HepG2 (cell line): ENCODE measurements at regions not wholly inside any gene's neighbourhood (a gene's known extent, or its start where the extent isn't known, plus 50 kb on each side); places are given as distances from the start of the nearest gene placed in this dataset.

Experiments
- ATAC-seq: fragments of 200-7000 bp; cut with Tn5 transposase; 3 replicates; pipeline ENCODE4 v1.9.1; 2020; ENCODE audit warnings: mild to moderate bottlenecking, moderate library complexity
- BruUV-seq: library from RNA; stranded (reverse); fragments of 400-500 nt; replicated peaks from 2 replicates; lab custom pipeline; 2021; lab: Mats Ljungman, UMichigan
- CTCF ChIA-PET: fragments of 300-600 bp; formaldehyde crosslinking; extraction: SDS; loops from one replicate; lab custom pipeline; 2021; ENCODE audit warnings: low total read pairs, inconsistent platforms, low intra/inter-chr PET ratio; lab: Yijun Ruan, JAX
- POLR2A ChIA-PET: fragments of 350-600 bp; sonication (Branson Sonifier 250); formaldehyde crosslinking; loops from one replicate; lab custom pipeline; 2020; ENCODE audit warnings: antibody characterized with exemption, inconsistent platforms; lab: Yijun Ruan, JAX
- DNase-seq: peaks from one replicate; pipeline ENCODE4 v3.0.0-alpha.2; 2015; ENCODE audit warnings: low spot score
- FAIRE-seq: peaks from 3 replicates; lab custom pipeline; 2011; peaks lifted over from hg19 to GRCh38; lab: Jason Lieb, UNC
- H2AFZ ChIP-seq: one replicate; pipeline ENCODE4 v1.6.1; 2011; ENCODE audit warnings: low read length, inconsistent platforms
- H3K27ac ChIP-seq: fragments of 300-600 bp; 3 replicates; pipeline ENCODE4 v1.8.0; 2011; ENCODE audit warnings: mixed run types, mild to moderate bottlenecking, mixed read lengths, low read length, inconsistent platforms; ENCODE audit not compliant: insufficient read depth; ENCODE audit errors: extremely low read length
- H3K27me3 ChIP-seq, 2 experiments: fragments of 200-600 bp in 1 of 2; 2 replicates in 1 of 2; 3 replicates in 1 of 2; pipeline versions ENCODE4 v1.6.0 to v1.8.0; 2011; ENCODE audit warnings: low read length in 2 of 2, mild to moderate bottlenecking in 2 of 2, moderate library complexity in 2 of 2, inconsistent platforms in 1 of 2; ENCODE audit not compliant: insufficient read depth in 2 of 2, control insufficient read depth in 1 of 2
- H3K36me3 ChIP-seq, 2 experiments: fragments of 200-600 bp in 1 of 2; replicated peaks in 1 of 2; 2 replicates in 1 of 2; 3 replicates in 1 of 2; pipeline versions ENCODE4 v1.5.1 to v1.8.0; 2011; ENCODE audit warnings: low read length in 2 of 2, inconsistent platforms in 1 of 2; ENCODE audit not compliant: insufficient read depth in 2 of 2, control insufficient read depth in 1 of 2
- H3K4me1 ChIP-seq: 2 replicates; pipeline ENCODE4 v1.5.1; 2012; ENCODE audit warnings: low read length, inconsistent platforms; ENCODE audit not compliant: insufficient read depth
- H3K4me2 ChIP-seq: 2 replicates; pipeline ENCODE4 v1.6.0; 2011; ENCODE audit warnings: low read depth, low read length, inconsistent platforms
- H3K4me3 ChIP-seq, 3 experiments: fragments of 200-600 bp in 1 of 3; sonication (generic), shearing (Covaris generic) in 1 of 3; replicated peaks in 1 of 3; 2 replicates each; pipeline ENCODE4 v1.5.1; 2011 to 2016; ENCODE audit warnings: low read length in 3 of 3, inconsistent platforms in 2 of 3, low read depth in 2 of 3, mild to moderate bottlenecking in 2 of 3, control low read depth in 1 of 3, mixed read lengths in 1 of 3; ENCODE audit not compliant: insufficient read depth in 1 of 3
- H3K79me2 ChIP-seq: one replicate; pipeline ENCODE4 v1.6.1; 2011; ENCODE audit warnings: low read length, inconsistent platforms; ENCODE audit not compliant: insufficient read depth
- H3K9ac ChIP-seq: 2 replicates; pipeline ENCODE4 v1.6.0; 2011; ENCODE audit warnings: mild to moderate bottlenecking, low read depth, low read length, inconsistent platforms; ENCODE audit not compliant: insufficient read depth
- H3K9me3 ChIP-seq: 2 replicates; pipeline ENCODE4 v1.5.1; 2012; ENCODE audit warnings: mild to moderate bottlenecking, low read length
- H4K20me1 ChIP-seq: 2 replicates; pipeline ENCODE4 v1.6.0; 2011; ENCODE audit warnings: inconsistent platforms, mild to moderate bottlenecking, low read length, moderate library complexity; ENCODE audit not compliant: insufficient read depth
- EEA1 ChIP-seq: sonication (generic); formaldehyde crosslinking; IDR thresholded peaks from 2 replicates; pipeline ENCODE4 v1.5.1; 2020; ENCODE audit warnings: mild to moderate bottlenecking, missing genetic modification reagents, borderline replicate concordance
- ELF1 ChIP-seq: sonication (generic); formaldehyde crosslinking; IDR thresholded peaks from 2 replicates; pipeline ENCODE4 v1.4.0; 2020; ENCODE audit warnings: missing genetic modification reagents
- GTF3A ChIP-seq: sonication (generic); formaldehyde crosslinking; conservative IDR thresholded peaks from 2 replicates; pipeline ENCODE4 v1.4.0; 2020; ENCODE audit warnings: mild to moderate bottlenecking, missing genetic modification reagents
- YY1 ChIP-seq: IDR thresholded peaks from 2 replicates; pipeline ENCODE4 v1.6.1; 2011; ENCODE audit warnings: low read length, low read depth, moderate library complexity, mild to moderate bottlenecking; ENCODE audit not compliant: insufficient read depth, insufficient replicate concordance
- ZNF350 ChIP-seq: sonication (generic); formaldehyde crosslinking; IDR thresholded peaks from 2 replicates; pipeline ENCODE4 v1.4.0; 2020; ENCODE audit warnings: mild to moderate bottlenecking, low read depth, missing genetic modification reagents, borderline replicate concordance
- ZNF367 ChIP-seq: sonication (generic); formaldehyde crosslinking; IDR thresholded peaks from 2 replicates; pipeline ENCODE4 v1.4.0; 2020; ENCODE audit warnings: missing genetic modification reagents, borderline replicate concordance
- ZNF609 ChIP-seq: sonication (generic); formaldehyde crosslinking; IDR thresholded peaks from 2 replicates; pipeline ENCODE4 v1.4.0; 2020; ENCODE audit warnings: mild to moderate bottlenecking, missing genetic modification reagents, borderline replicate concordance
- WGBS: methylation state at CpG from one replicate; pipeline ENCODE4 v1.1.6; 2017; ENCODE audit warnings: low lambda C conversion rate; 5-methylcytosine and 5-hydroxymethylcytosine counted together
- in situ Hi-C: cut with HindIII; loops from 2 replicates; pipeline ENCODE4 v1.10.0; 2017; ENCODE audit warnings: low pct_unique_long_range_greater_than_20kb; ENCODE audit not compliant: extremely low pct_ligation_motif_present
- intact Hi-C: fragments of 100-400 bp; cut with micrococcal nuclease; formaldehyde crosslinking; loops from one replicate; pipeline ENCODE4 v1.10.0; 2022; ENCODE audit not compliant: unreplicated experiment
- TF ChIP-seq, protein P1 (sequence below): sonication (generic); formaldehyde crosslinking; IDR thresholded peaks from 2 replicates; pipeline ENCODE4 v1.4.0; 2020; ENCODE audit warnings: mild to moderate bottlenecking, missing genetic modification reagents, borderline replicate concordance
- TF ChIP-seq, protein P2 (sequence below): sonication (generic); formaldehyde crosslinking; IDR thresholded peaks from 2 replicates; pipeline ENCODE4 v1.5.0; 2020; ENCODE audit warnings: mild to moderate bottlenecking, missing genetic modification reagents, borderline replicate concordance

DNA sequence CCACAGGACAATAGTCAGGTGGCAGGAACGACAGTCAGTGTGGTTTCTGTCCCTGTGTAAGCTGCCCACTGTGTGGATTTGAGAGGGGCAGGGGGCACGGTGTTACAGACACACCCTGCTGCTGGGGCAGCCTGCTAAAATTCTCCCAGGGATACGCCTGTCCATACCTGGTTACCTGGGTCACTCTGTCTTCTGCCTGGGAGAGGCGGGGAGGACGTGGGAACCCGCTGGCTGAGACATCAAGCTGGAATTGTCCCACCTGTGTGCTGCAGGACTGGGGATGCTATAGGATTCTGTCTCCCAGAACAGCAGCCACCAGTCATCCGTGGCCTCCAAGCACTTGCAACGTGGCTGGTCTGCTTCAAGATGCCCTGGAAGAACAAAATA, 63.8 kb upstream of the LINC01488 start:
- no peak overlapping the region for H3K27ac ChIP-seq
- H3K36me3 ChIP-seq, result no peaks in the 10 kb centered on the region
- TF ChIP-seq ZNF609 (CRISPR knock-in tag) (no peak), EEA1 (CRISPR knock-in tag) (no peak), GTF3A (CRISPR knock-in tag) (no peak), ELF1 (no peak), ZNF350 (CRISPR knock-in tag) (no peak), YY1 (no peak), ZNF367 (CRISPR knock-in tag) (no peak)
- TF ChIP-seq, protein P1, sequence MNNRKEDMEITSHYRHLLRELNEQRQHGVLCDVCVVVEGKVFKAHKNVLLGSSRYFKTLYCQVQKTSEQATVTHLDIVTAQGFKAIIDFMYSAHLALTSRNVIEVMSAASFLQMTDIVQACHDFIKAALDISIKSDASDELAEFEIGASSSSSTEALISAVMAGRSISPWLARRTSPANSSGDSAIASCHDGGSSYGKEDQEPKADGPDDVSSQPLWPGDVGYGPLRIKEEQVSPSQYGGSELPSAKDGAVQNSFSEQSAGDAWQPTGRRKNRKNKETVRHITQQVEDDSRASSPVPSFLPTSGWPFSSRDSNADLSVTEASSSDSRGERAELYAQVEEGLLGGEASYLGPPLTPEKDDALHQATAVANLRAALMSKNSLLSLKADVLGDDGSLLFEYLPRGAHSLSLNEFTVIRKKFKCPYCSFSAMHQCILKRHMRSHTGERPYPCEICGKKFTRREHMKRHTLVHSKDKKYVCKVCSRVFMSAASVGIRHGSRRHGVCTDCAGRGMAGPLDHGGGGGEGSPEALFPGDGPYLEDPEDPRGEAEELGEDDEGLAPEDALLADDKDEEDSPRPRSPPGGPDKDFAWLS (CRISPR knock-in tag), result no peak
- TF ChIP-seq, protein P2, sequence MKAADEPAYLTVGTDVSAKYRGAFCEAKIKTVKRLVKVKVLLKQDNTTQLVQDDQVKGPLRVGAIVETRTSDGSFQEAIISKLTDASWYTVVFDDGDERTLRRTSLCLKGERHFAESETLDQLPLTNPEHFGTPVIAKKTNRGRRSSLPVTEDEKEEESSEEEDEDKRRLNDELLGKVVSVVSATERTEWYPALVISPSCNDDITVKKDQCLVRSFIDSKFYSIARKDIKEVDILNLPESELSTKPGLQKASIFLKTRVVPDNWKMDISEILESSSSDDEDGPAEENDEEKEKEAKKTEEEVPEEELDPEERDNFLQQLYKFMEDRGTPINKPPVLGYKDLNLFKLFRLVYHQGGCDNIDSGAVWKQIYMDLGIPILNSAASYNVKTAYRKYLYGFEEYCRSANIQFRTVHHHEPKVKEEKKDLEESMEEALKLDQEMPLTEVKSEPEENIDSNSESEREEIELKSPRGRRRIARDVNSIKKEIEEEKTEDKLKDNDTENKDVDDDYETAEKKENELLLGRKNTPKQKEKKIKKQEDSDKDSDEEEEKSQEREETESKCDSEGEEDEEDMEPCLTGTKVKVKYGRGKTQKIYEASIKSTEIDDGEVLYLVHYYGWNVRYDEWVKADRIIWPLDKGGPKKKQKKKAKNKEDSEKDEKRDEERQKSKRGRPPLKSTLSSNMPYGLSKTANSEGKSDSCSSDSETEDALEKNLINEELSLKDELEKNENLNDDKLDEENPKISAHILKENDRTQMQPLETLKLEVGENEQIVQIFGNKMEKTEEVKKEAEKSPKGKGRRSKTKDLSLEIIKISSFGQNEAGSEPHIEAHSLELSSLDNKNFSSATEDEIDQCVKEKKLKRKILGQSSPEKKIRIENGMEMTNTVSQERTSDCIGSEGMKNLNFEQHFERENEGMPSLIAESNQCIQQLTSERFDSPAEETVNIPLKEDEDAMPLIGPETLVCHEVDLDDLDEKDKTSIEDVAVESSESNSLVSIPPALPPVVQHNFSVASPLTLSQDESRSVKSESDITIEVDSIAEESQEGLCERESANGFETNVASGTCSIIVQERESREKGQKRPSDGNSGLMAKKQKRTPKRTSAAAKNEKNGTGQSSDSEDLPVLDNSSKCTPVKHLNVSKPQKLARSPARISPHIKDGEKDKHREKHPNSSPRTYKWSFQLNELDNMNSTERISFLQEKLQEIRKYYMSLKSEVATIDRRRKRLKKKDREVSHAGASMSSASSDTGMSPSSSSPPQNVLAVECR (CRISPR knock-in tag), result no peak
- TF ChIP-seq, all 625 proteins: peak for 0
- Histone ChIP-seq H3K9ac (no peak overlapping the region), H4K20me1 (no peaks in the 10 kb centered on the region), H3K79me2 (no peaks in the 10 kb centered on the region), H3K4me1 (peaks cover 21% of the 10 kb centered on the region), H3K9me3 (no peaks in the 10 kb centered on the region), H3K27me3 (0 out of 5 replicates have a peak, but pooled peaks cover 0 to 3% of the 10 kb centered on the region in 2 experiments), H3K4me3 (no peak overlapping the region), H3K4me2 (no peak overlapping the region), H2AFZ (no peak overlapping the region)
- CTCF ChIA-PET, result no interaction called here
- POLR2A ChIA-PET, result interaction anchor here (1.2 kb wide), 1 partner anchor 20 kb away, joined by 3 read pairs; no protein-coding TSS in a partner anchor
- no TSS peak for BruUV-seq
- ATAC-seq (no peak), DNase-seq (no peak), FAIRE-seq (no peak)
- WGBS, result 70% methylated on average over 4 of the region's 8 CpGs
- in situ Hi-C loops, result no loop called here
- intact Hi-C loops, result no loop called here
